Endodermal cell (in vitro differentiated cells): ENCODE measurements at regions not wholly inside any gene's neighbourhood (a gene's known extent, or its start where the extent isn't known, plus 50 kb on each side); places are given as distances from the start of the nearest gene placed in this dataset.

Experiments
- DNase-seq: peaks from one replicate; pipeline ENCODE4 v3.0.0-alpha.2; 2017
- H3K27ac ChIP-seq: 2 replicates; pipeline ENCODE4 v1.5.1; 2013; ENCODE audit warnings: mild to moderate bottlenecking, low read depth, low read length, moderate library complexity
- H3K27me3 ChIP-seq: 2 replicates; pipeline ENCODE4 v1.6.1; 2013; ENCODE audit warnings: mild to moderate bottlenecking, low read length, moderate library complexity; ENCODE audit not compliant: insufficient read depth, control insufficient read depth, poor library complexity, severe bottlenecking
- H3K36me3 ChIP-seq: 2 replicates; pipeline ENCODE4 v1.7.0; 2013; ENCODE audit warnings: mild to moderate bottlenecking, low read length, moderate library complexity; ENCODE audit not compliant: control insufficient read depth, insufficient read depth
- H3K4me1 ChIP-seq: one replicate; pipeline ENCODE4 v1.7.0; 2013; ENCODE audit warnings: low read length; ENCODE audit not compliant: control insufficient read depth, insufficient read depth
- H3K4me3 ChIP-seq: 2 replicates; pipeline ENCODE4 v1.5.1; 2013; ENCODE audit warnings: mild to moderate bottlenecking, low read length, moderate library complexity
- H3K9ac ChIP-seq: 2 replicates; pipeline ENCODE4 v1.6.1; 2013; ENCODE audit warnings: mild to moderate bottlenecking, low read length, moderate library complexity; ENCODE audit not compliant: poor library complexity, severe bottlenecking; ENCODE audit errors: extremely low read depth
- H3K9me3 ChIP-seq: 2 replicates; pipeline ENCODE4 v1.6.1; 2013; ENCODE audit warnings: mild to moderate bottlenecking, low read length, moderate library complexity; ENCODE audit not compliant: control insufficient read depth
- H3K27ac Mint-ChIP-seq: 2 replicates; pipeline ENCODE4 v1.8.0; 2020; ENCODE audit warnings: mixed read lengths
- H3K27me3 Mint-ChIP-seq: 2 replicates; pipeline ENCODE4 v1.8.0; 2021; ENCODE audit warnings: mild to moderate bottlenecking, mixed read lengths; ENCODE audit not compliant: insufficient read depth
- H3K36me3 Mint-ChIP-seq: 2 replicates; pipeline ENCODE4 v1.8.0; 2020; ENCODE audit warnings: low read depth, mixed read lengths
- H3K4me1 Mint-ChIP-seq: 2 replicates; pipeline ENCODE4 v1.8.0; 2020; ENCODE audit warnings: mixed read lengths
- H3K4me3 Mint-ChIP-seq: 2 replicates; pipeline ENCODE4 v1.8.0; 2020; ENCODE audit warnings: mild to moderate bottlenecking, moderate library complexity, mixed read lengths
- H3K9me3 Mint-ChIP-seq: 2 replicates; pipeline ENCODE4 v1.8.0; 2020; ENCODE audit warnings: mild to moderate bottlenecking, mixed read lengths
- CTCF ChIP-seq: fragments of 200-600 bp; sonication (generic); conservative IDR thresholded peaks from 2 replicates; pipeline ENCODE4 v1.5.0; 2021; ENCODE audit warnings: antibody characterized with exemption, mild to moderate bottlenecking
- WGBS, 2 experiments: methylation state at CpG; one replicate each; pipeline versions ENCODE4 v1.1.5 to v1.1.7; 2013; ENCODE audit warnings: missing lambda C conversion rate in 2 of 2, mixed read lengths in 1 of 2; ENCODE audit not compliant: insufficient coverage in 1 of 2, insufficient read length in 1 of 2; 5-methylcytosine and 5-hydroxymethylcytosine counted together

GRCh38 chr1:67605209-67605780, 79.7 kb upstream of the GADD45A start:
- no peak overlapping the region for H3K4me3 Mint-ChIP-seq
- H3K4me1 Mint-ChIP-seq = peaks cover 38% of the 10 kb centered on the region
- H3K36me3 ChIP-seq = no peaks in the 10 kb centered on the region
- no peak overlapping the region for H3K9ac ChIP-seq
- H3K4me1 ChIP-seq = peaks cover 26% of the 10 kb centered on the region
- 92 to 97% methylated on average over 4 to 7 of the region's 7 CpGs for WGBS, 2 experiments
- no peaks in the 10 kb centered on the region for H3K27me3 ChIP-seq
- no peak for TF ChIP-seq CTCF
- DNase-seq = peak; percentile 29
- no peaks in the 10 kb centered on the region for H3K36me3 Mint-ChIP-seq
- no peaks in the 10 kb centered on the region for H3K9me3 Mint-ChIP-seq
- no peak overlapping the region for H3K27ac ChIP-seq
- no peaks in the 10 kb centered on the region for H3K27me3 Mint-ChIP-seq
- peak overlapping the region; percentile 64 for H3K27ac Mint-ChIP-seq
- H3K4me3 ChIP-seq = peak overlapping the region; percentile 6
- no peaks in the 10 kb centered on the region for H3K9me3 ChIP-seq

- no peaks in the 10 kb centered on the region for H3K27me3 Mint-ChIP-seq
- peaks cover 29% of the 10 kb centered on the region for H3K4me1 Mint-ChIP-seq
- Histone ChIP-seq H3K36me3 (no peaks in the 10 kb centered on the region), H3K9me3 (no peaks in the 10 kb centered on the region), H3K4me3 (no peak overlapping the region), H3K9ac (no peak overlapping the region), H3K27me3 (no peaks in the 10 kb centered on the region), H3K27ac (no peak overlapping the region), H3K4me1 (peaks cover 20% of the 10 kb centered on the region)
- TF ChIP-seq CTCF = no peak
- no peak overlapping the region for H3K27ac Mint-ChIP-seq
- no peak overlapping the region for H3K4me3 Mint-ChIP-seq
- no peaks in the 10 kb centered on the region for H3K9me3 Mint-ChIP-seq
- WGBS, 2 experiments = 91 to 93% methylated on average over 3 to 4 of the region's 4 CpGs
- H3K36me3 Mint-ChIP-seq = no peaks in the 10 kb centered on the region
- DNase-seq = peak; percentile 29
These were observed 77.7 kb upstream of the GADD45A start for GRCh38 chr1:67607286-67607685.

GRCh38 chr1:67607699-67608098, 77.3 kb upstream of the GADD45A start:
- Histone ChIP-seq H3K27me3 (no peaks in the 10 kb centered on the region), H3K36me3 (no peaks in the 10 kb centered on the region), H3K4me3 (no peak overlapping the region), H3K4me1 (peaks cover 20% of the 10 kb centered on the region), H3K9ac (no peak overlapping the region), H3K27ac (no peak overlapping the region), H3K9me3 (no peaks in the 10 kb centered on the region)
- peak; percentile 14 for DNase-seq
- no peaks in the 10 kb centered on the region for H3K27me3 Mint-ChIP-seq
- peaks cover 29% of the 10 kb centered on the region for H3K4me1 Mint-ChIP-seq
- no peaks in the 10 kb centered on the region for H3K36me3 Mint-ChIP-seq
- no peak overlapping the region for H3K4me3 Mint-ChIP-seq
- 96 to 100% methylated on average over 2 to 6 of the region's 6 CpGs for WGBS, 2 experiments
- no peak for TF ChIP-seq CTCF
- H3K27ac Mint-ChIP-seq = no peak overlapping the region
- no peaks in the 10 kb centered on the region for H3K9me3 Mint-ChIP-seq
